ENCODE measurements at regions not wholly inside any gene's neighbourhood (a gene's known extent, or its start where the extent isn't known, plus 50 kb on each side); places are given as distances from the start of the nearest gene placed in this dataset.

DNA sequence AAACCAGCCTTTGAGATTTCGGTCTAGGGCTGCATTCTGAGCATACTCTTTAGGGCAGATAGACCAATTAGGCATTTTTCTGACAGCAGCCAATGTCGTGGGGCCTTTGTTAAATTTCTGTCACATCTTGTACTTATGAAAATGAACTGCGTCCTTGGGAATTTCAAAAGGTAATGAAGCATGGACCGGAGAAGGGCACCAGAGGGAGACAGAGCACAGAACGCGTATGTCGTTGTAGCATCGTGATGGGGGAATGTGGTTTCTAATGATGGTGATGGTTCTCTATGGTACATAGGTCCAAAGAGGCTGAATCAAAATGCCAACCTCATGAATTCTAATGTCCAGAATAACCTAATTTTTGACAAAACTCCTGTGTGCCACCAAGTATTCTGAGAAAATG is 483.9 kb upstream of the CRIM1 start:
- Histone ChIP-seq H2AFZ (ENCODE audit: low read depth, low read length, severe bottlenecking) (no peak overlapping the region), H3F3A (ENCODE audit: insufficient read depth) (no peaks in the 10 kb centered on the region), H4K20me1 (ENCODE audit: low read depth, low read length) (no peaks in the 10 kb centered on the region), H3K9ac (ENCODE audit: low read length) (no peak overlapping the region), H3K4me2 (ENCODE audit: low read depth, low read length, poor library complexity, severe bottlenecking) (no peak overlapping the region), H3K9me3 (ENCODE audit: insufficient read depth, low read length) (no peaks in the 10 kb centered on the region), H3K9me2 (replicated peaks; ENCODE audit: insufficient read depth, low read length) (no peaks in the 10 kb centered on the region), H3K36me3 (ENCODE audit: low read length) (no peaks in the 10 kb centered on the region), H3K27me3 (ENCODE audit: low read length) (no peaks in the 10 kb centered on the region), H3K4me3 (ENCODE audit: insufficient read depth, low read length, poor library complexity, severe bottlenecking) (no peak overlapping the region), H3K79me2 (ENCODE audit: insufficient read depth, low read length) (no peaks in the 10 kb centered on the region), H3K27ac (ENCODE audit: low read depth, low read length) (no peak overlapping the region)
- TF ChIP-seq EZH2phosphoT487 (conservative IDR thresholded peaks at IDR 0.05; ENCODE audit: low read length) (no peak), CTCF (IDR thresholded peaks at IDR 0.05; ENCODE audit: insufficient read depth, low read length, poor library complexity, severe bottlenecking) (no peak)

GRCh38 chr2:35870713-35871112 is 484.9 kb upstream of the CRIM1 start:
- H3K9me3 ChIP-seq (ENCODE audit: insufficient read depth, low read length): no peaks in the 10 kb centered on the region
- no peak overlapping the region for H3K4me2 ChIP-seq (ENCODE audit: low read depth, low read length, poor library complexity, severe bottlenecking)
- no peak overlapping the region for H3K27ac ChIP-seq (ENCODE audit: low read depth, low read length)
- no peak overlapping the region for H2AFZ ChIP-seq (ENCODE audit: low read depth, low read length, severe bottlenecking)
- no peak overlapping the region for H3K4me3 ChIP-seq (ENCODE audit: insufficient read depth, low read length, poor library complexity, severe bottlenecking)
- no peaks in the 10 kb centered on the region for H4K20me1 ChIP-seq (ENCODE audit: low read depth, low read length)
- no peaks in the 10 kb centered on the region for H3K36me3 ChIP-seq (ENCODE audit: low read length)
- no peaks in the 10 kb centered on the region for H3F3A ChIP-seq (ENCODE audit: insufficient read depth)
- no peaks in the 10 kb centered on the region for H3K27me3 ChIP-seq (ENCODE audit: low read length)
- no peaks in the 10 kb centered on the region for H3K9me2 ChIP-seq (replicated peaks; ENCODE audit: insufficient read depth, low read length)
- no peak for TF ChIP-seq CTCF (IDR thresholded peaks at IDR 0.05; ENCODE audit: insufficient read depth, low read length, poor library complexity, severe bottlenecking)
- TF ChIP-seq EZH2phosphoT487 (conservative IDR thresholded peaks at IDR 0.05; ENCODE audit: low read length): no peak
- H3K9ac ChIP-seq (ENCODE audit: low read length): no peak overlapping the region
- no peaks in the 10 kb centered on the region for H3K79me2 ChIP-seq (ENCODE audit: insufficient read depth, low read length)

DNA sequence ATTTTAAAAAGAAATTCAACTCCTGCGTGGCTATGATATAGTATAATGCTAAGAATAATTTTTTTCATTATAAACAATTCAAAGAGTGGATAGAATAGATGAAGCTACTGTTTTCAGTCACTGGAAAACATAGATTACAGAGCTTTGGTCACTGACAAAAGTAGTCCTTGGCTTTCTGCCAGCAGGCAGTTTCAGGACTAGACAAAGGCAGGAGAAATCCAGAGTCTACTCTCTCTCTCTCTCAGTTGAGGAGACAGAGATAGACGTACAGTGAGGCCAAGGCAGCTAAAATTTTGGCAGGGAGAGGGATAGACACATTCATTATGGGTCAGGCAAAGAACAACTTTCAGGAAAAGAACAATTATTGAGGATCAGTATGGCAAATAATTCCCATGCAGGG is 491.4 kb upstream of the CRIM1 start:
- Histone ChIP-seq H3K9me3 (ENCODE audit: insufficient read depth, low read length) (no peaks in the 10 kb centered on the region), H3K4me2 (ENCODE audit: low read depth, low read length, poor library complexity, severe bottlenecking) (no peak overlapping the region), H3F3A (ENCODE audit: insufficient read depth) (no peaks in the 10 kb centered on the region), H3K27me3 (ENCODE audit: low read length) (no peaks in the 10 kb centered on the region), H2AFZ (ENCODE audit: low read depth, low read length, severe bottlenecking) (no peak overlapping the region), H3K27ac (ENCODE audit: low read depth, low read length) (no peak overlapping the region), H4K20me1 (ENCODE audit: low read depth, low read length) (no peaks in the 10 kb centered on the region), H3K9me2 (replicated peaks; ENCODE audit: insufficient read depth, low read length) (no peaks in the 10 kb centered on the region), H3K36me3 (ENCODE audit: low read length) (no peaks in the 10 kb centered on the region), H3K79me2 (ENCODE audit: insufficient read depth, low read length) (no peaks in the 10 kb centered on the region), H3K9ac (ENCODE audit: low read length) (no peak overlapping the region), H3K4me3 (ENCODE audit: insufficient read depth, low read length, poor library complexity, severe bottlenecking) (no peak overlapping the region)
- TF ChIP-seq CTCF (IDR thresholded peaks at IDR 0.05; ENCODE audit: insufficient read depth, low read length, poor library complexity, severe bottlenecking) (no peak), EZH2phosphoT487 (conservative IDR thresholded peaks at IDR 0.05; ENCODE audit: low read length) (no peak)

- TF ChIP-seq EZH2phosphoT487 (conservative IDR thresholded peaks at IDR 0.05; ENCODE audit: low read length): no peak
- TF ChIP-seq CTCF (IDR thresholded peaks at IDR 0.05; ENCODE audit: insufficient read depth, low read length, poor library complexity, severe bottlenecking): no peak
- Histone ChIP-seq H3K27ac (ENCODE audit: low read depth, low read length) (no peak overlapping the region), H3K9me2 (replicated peaks; ENCODE audit: insufficient read depth, low read length) (no peaks in the 10 kb centered on the region), H3K36me3 (ENCODE audit: low read length) (no peaks in the 10 kb centered on the region), H4K20me1 (ENCODE audit: low read depth, low read length) (no peaks in the 10 kb centered on the region), H3K27me3 (ENCODE audit: low read length) (no peaks in the 10 kb centered on the region), H3K79me2 (ENCODE audit: insufficient read depth, low read length) (no peaks in the 10 kb centered on the region), H3F3A (ENCODE audit: insufficient read depth) (no peaks in the 10 kb centered on the region), H3K4me3 (ENCODE audit: insufficient read depth, low read length, poor library complexity, severe bottlenecking) (no peak overlapping the region), H3K9ac (ENCODE audit: low read length) (no peak overlapping the region), H3K4me2 (ENCODE audit: low read depth, low read length, poor library complexity, severe bottlenecking) (no peak overlapping the region), H3K9me3 (ENCODE audit: insufficient read depth, low read length) (no peaks in the 10 kb centered on the region), H2AFZ (ENCODE audit: low read depth, low read length, severe bottlenecking) (no peak overlapping the region)
Measured at GRCh38 chr2:35858216-35858615, 497.4 kb upstream of the CRIM1 start.

All from SU-DHL-6 (cell line).